MM.1S (cell line): ENCODE measurements at regions not wholly inside any gene's neighbourhood (a gene's known extent, or its start where the extent isn't known, plus 50 kb on each side); places are given as distances from the start of the nearest gene placed in this dataset.

Source experiments
- DNase-seq: peaks from one replicate; pipeline ENCODE4 v3.0.0-alpha.2; 2015
- H2AFZ ChIP-seq: fragments of 300-600 bp; sonication (generic); 2 replicates; pipeline ENCODE4 v1.6.0; 2016; ENCODE audit warnings: antibody characterized with exemption, low read length
- H3F3A ChIP-seq: fragments of 300-600 bp; sonication (generic); 2 replicates; pipeline ENCODE4 v1.6.1; 2016; ENCODE audit warnings: mild to moderate bottlenecking, antibody characterized with exemption, low read length, moderate library complexity, mixed read lengths; ENCODE audit not compliant: insufficient read depth
- H3K27ac ChIP-seq: fragments of 300-600 bp; sonication (generic); 2 replicates; pipeline ENCODE4 v1.5.1; 2016; ENCODE audit warnings: mild to moderate bottlenecking, low read length
- H3K27me3 ChIP-seq: fragments of 300-600 bp; sonication (generic); replicated peaks from 2 replicates; pipeline ENCODE4 v1.6.0; 2016; ENCODE audit warnings: low read length; ENCODE audit not compliant: insufficient read depth
- H3K36me3 ChIP-seq: fragments of 300-600 bp; sonication (generic); replicated peaks from 2 replicates; pipeline ENCODE4 v1.6.1; 2016; ENCODE audit warnings: mild to moderate bottlenecking, low read length, mixed read lengths; ENCODE audit not compliant: insufficient read depth
- H3K4me1 ChIP-seq: fragments of 300-600 bp; sonication (generic); 2 replicates; pipeline ENCODE4 v1.6.1; 2016; ENCODE audit warnings: low read length, mixed read lengths
- H3K4me2 ChIP-seq: fragments of 300-600 bp; sonication (generic); 2 replicates; pipeline ENCODE4 v1.6.0; 2016; ENCODE audit warnings: low read depth, low read length
- H3K4me3 ChIP-seq: fragments of 300-600 bp; sonication (generic); 2 replicates; pipeline ENCODE4 v1.5.1; 2016; ENCODE audit warnings: low read length, mixed read lengths
- H3K79me2 ChIP-seq: fragments of 300-600 bp; sonication (generic); 2 replicates; pipeline ENCODE4 v1.6.1; 2016; ENCODE audit warnings: mixed run types, low read length, mixed read lengths
- H3K9ac ChIP-seq: fragments of 300-600 bp; sonication (generic); 2 replicates; pipeline ENCODE4 v1.6.1; 2016; ENCODE audit warnings: low read length, mixed read lengths
- H3K9me2 ChIP-seq: fragments of 300-600 bp; sonication (generic); replicated peaks from 2 replicates; pipeline ENCODE4 v1.6.1; 2016; ENCODE audit warnings: mild to moderate bottlenecking, low read length, mixed read lengths; ENCODE audit not compliant: insufficient read depth
- H3K9me3 ChIP-seq: fragments of 300-600 bp; sonication (generic); replicated peaks from 2 replicates; pipeline ENCODE4 v1.6.1; 2016; ENCODE audit warnings: mild to moderate bottlenecking, low read length, mixed read lengths; ENCODE audit not compliant: insufficient read depth
- H4K20me1 ChIP-seq: fragments of 300-600 bp; sonication (generic); 2 replicates; pipeline ENCODE4 v1.6.1; 2016; ENCODE audit warnings: mild to moderate bottlenecking, low read length, moderate library complexity, mixed read lengths; ENCODE audit not compliant: insufficient read depth
- EZH2 ChIP-seq: fragments of 300-600 bp; sonication (generic); optimal IDR thresholded peaks from 2 replicates; pipeline ENCODE3; 2017; ENCODE audit warnings: low read depth, mild to moderate bottlenecking, antibody characterized with exemption, low read length, mixed read lengths
- EZH2phosphoT487 ChIP-seq: fragments of 300-600 bp; sonication (generic); IDR thresholded peaks from 2 replicates; pipeline ENCODE4 v1.6.1; 2018; ENCODE audit warnings: antibody characterized with exemption, low read length
- TF ChIP-seq, protein P1 (sequence below): fragments of 300-600 bp; sonication (generic); IDR thresholded peaks from 2 replicates; pipeline ENCODE4 v1.5.1; 2016; ENCODE audit warnings: antibody characterized with exemption, low read length, mixed read lengths

DNA sequence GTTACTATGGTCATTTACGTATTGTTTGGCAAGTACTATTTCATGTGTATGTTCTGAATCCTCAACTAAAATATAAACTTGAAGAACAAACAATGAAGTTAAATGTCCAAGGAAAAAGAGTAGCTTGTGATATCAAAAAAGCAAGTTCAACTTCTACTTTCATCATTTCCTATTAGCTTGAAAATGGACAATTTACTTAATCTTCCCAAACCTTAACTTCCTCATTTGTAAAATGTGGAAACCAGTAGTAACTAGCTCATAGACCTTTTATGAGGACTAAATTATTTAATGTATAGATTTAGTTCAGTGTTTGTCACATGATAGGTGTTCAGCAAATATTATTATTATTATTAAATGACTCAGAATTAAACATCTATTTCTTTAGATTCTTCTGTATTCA lies 276.8 kb upstream of the TET2 start:
- Histone ChIP-seq H3K9me2 (no peaks in the 10 kb centered on the region), H4K20me1 (no peaks in the 10 kb centered on the region), H3K4me1 (peaks cover 23% of the 10 kb centered on the region), H3K9me3 (no peaks in the 10 kb centered on the region), H3K79me2 (no peaks in the 10 kb centered on the region), H3K36me3 (no peaks in the 10 kb centered on the region), H3K9ac (no peak overlapping the region), H3K4me3 (no peak overlapping the region), H2AFZ (no peak overlapping the region), H3K27ac (no peak overlapping the region), H3K27me3 (no peaks in the 10 kb centered on the region), H3K4me2 (no peak overlapping the region), H3F3A (peaks cover 7% of the 10 kb centered on the region; the same call in 1 of the 2 replicates)
- no peak for DNase-seq
- TF ChIP-seq EZH2 (no peak), EZH2phosphoT487 (no peak)
- TF ChIP-seq, protein P1, sequence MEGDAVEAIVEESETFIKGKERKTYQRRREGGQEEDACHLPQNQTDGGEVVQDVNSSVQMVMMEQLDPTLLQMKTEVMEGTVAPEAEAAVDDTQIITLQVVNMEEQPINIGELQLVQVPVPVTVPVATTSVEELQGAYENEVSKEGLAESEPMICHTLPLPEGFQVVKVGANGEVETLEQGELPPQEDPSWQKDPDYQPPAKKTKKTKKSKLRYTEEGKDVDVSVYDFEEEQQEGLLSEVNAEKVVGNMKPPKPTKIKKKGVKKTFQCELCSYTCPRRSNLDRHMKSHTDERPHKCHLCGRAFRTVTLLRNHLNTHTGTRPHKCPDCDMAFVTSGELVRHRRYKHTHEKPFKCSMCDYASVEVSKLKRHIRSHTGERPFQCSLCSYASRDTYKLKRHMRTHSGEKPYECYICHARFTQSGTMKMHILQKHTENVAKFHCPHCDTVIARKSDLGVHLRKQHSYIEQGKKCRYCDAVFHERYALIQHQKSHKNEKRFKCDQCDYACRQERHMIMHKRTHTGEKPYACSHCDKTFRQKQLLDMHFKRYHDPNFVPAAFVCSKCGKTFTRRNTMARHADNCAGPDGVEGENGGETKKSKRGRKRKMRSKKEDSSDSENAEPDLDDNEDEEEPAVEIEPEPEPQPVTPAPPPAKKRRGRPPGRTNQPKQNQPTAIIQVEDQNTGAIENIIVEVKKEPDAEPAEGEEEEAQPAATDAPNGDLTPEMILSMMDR: no peak

DNA sequence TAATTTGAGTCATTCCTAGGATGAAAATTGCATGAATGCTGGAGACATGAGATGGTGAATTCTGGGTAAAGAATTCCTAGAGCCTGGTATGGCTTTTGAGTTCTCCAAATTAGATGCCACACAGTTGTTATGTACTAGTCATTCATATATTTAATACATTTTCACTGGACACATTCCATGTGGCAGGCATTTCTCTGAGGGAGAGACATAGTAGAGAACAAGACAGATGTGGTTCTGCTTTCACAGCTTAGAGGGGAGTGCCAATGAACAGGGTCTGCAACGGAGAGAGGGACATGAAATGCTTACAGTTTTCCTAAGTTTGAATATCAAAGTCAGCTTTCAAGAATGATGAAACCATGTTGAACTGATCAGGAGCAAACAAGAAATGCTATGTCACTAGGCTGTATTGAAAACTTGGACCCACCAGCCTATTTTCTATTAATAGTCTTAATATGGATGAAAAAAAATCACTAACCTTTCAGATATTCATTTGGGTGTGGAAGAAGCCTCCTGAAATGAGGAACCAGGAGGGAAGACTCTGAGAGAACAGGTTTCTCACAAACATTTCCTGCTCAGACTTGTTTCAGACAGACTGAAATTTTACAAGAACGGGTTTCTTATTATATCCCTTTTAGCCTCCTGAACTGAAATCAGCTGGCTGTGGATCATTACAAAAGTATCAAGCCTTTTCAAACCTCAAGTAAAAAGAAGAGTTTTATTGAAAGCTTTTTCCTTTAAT lies 276.0 kb upstream of the TET2 start:
- peak overlapping the region; percentile 38; the same call in 1 of the 2 replicates for H3K4me2 ChIP-seq
- no peak overlapping the region for H2AFZ ChIP-seq
- H3K9me2 ChIP-seq: no peaks in the 10 kb centered on the region
- no peak for DNase-seq
- no peak for TF ChIP-seq EZH2
- no peak for TF ChIP-seq EZH2phosphoT487
- TF ChIP-seq, protein P1: no peak
- H3K4me1 ChIP-seq: peaks cover 23% of the 10 kb centered on the region
- peaks cover 7% of the 10 kb centered on the region; the same call in 1 of the 2 replicates for H3F3A ChIP-seq
- H3K4me3 ChIP-seq: no peak overlapping the region
- no peaks in the 10 kb centered on the region for H3K36me3 ChIP-seq
- H3K27me3 ChIP-seq: no peaks in the 10 kb centered on the region
- no peaks in the 10 kb centered on the region for H3K79me2 ChIP-seq
- no peak overlapping the region for H3K27ac ChIP-seq
- H3K9ac ChIP-seq: no peak overlapping the region
- no peaks in the 10 kb centered on the region for H3K9me3 ChIP-seq
- no peaks in the 10 kb centered on the region for H4K20me1 ChIP-seq

DNA sequence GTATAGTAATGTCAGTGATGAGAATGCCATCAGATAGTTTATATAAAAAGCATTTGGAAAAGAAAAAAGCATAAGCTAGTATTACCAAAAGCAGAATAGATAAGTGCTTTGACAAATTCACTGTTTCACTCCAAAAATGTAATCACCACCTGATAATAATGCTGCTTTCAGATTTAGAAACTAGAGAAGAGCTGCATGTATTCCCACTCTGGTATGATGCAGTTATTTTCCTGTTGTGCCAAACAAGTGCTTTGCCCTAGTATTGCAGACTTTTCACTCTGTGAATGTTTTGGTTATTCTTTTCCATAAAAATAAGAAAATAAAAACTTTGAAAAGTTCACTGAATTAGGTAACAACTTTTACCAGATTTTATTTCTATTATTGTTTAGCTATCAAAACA lies 267.7 kb upstream of the TET2 start:
- Histone ChIP-seq H3F3A (no peaks in the 10 kb centered on the region), H3K27me3 (peaks cover 36% of the 10 kb centered on the region; the same call in 1 of the 2 replicates), H3K4me3 (no peak overlapping the region), H3K9ac (no peak overlapping the region), H3K9me2 (no peaks in the 10 kb centered on the region), H4K20me1 (no peaks in the 10 kb centered on the region), H3K4me1 (peaks cover 6% of the 10 kb centered on the region; the same call in 1 of the 2 replicates), H3K9me3 (no peaks in the 10 kb centered on the region), H3K36me3 (no peaks in the 10 kb centered on the region), H2AFZ (no peak overlapping the region), H3K4me2 (peak overlapping the region; percentile 21; the same call in 1 of the 2 replicates), H3K27ac (no peak overlapping the region), H3K79me2 (no peaks in the 10 kb centered on the region)
- no peak for TF ChIP-seq EZH2phosphoT487
- no peak for TF ChIP-seq EZH2
- TF ChIP-seq, protein P1: no peak
- no peak for DNase-seq
